PC-3 (cell line): ENCODE measurements at regions not wholly inside any gene's neighbourhood (a gene's known extent, or its start where the extent isn't known, plus 50 kb on each side); places are given as distances from the start of the nearest gene placed in this dataset.

ENCODE experiments used
- ATAC-seq: fragments of 200-7000 bp; cut with Tn5 transposase; 2 replicates; pipeline ENCODE4 v1.9.1; 2020; ENCODE audit warnings: mild to moderate bottlenecking, moderate library complexity
- BruUV-seq: library from RNA; stranded (reverse); fragments of 400-500 nt; replicated peaks from 2 replicates; lab custom pipeline; 2021; lab: Mats Ljungman, UMichigan
- CTCF ChIA-PET: fragments of 300-600 bp; sonication (Branson Sonifier 250); formaldehyde crosslinking; loops from one replicate; lab custom pipeline; 2022; ENCODE audit warnings: antibody characterized with exemption; lab: Charles Lee
- POLR2A ChIA-PET: fragments of 300-600 bp; sonication (Branson Sonifier 250); formaldehyde crosslinking; loops from one replicate; lab custom pipeline; 2022; ENCODE audit warnings: antibody characterized with exemption; ENCODE audit not compliant: unreplicated experiment; lab: Charles Lee
- DNase-seq: peaks from one replicate; pipeline ENCODE4 v3.0.0-alpha.2; 2015
- H2AFZ ChIP-seq: fragments of 300-600 bp; sonication (generic); 2 replicates; pipeline ENCODE4 v1.6.0; 2016; ENCODE audit warnings: antibody characterized with exemption, low read length
- H3F3A ChIP-seq: fragments of 300-600 bp; sonication (generic); one replicate; pipeline ENCODE4 v1.6.0; 2017; ENCODE audit warnings: antibody characterized with exemption, low read length, control low read depth, mild to moderate bottlenecking; ENCODE audit not compliant: unreplicated experiment
- H3K27ac ChIP-seq: fragments of 300-600 bp; sonication (generic); 2 replicates; pipeline ENCODE4 v1.5.1; 2016; ENCODE audit warnings: mild to moderate bottlenecking, low read length
- H3K27me3 ChIP-seq: fragments of 300-600 bp; sonication (generic); 2 replicates; pipeline ENCODE4 v1.6.1; 2016; ENCODE audit warnings: low read length, mixed read lengths
- H3K36me3 ChIP-seq: fragments of 300-600 bp; sonication (generic); 2 replicates; pipeline ENCODE4 v1.6.1; 2016; ENCODE audit warnings: low read depth, mixed run types, low read length, mixed read lengths
- H3K4me1 ChIP-seq: fragments of 300-600 bp; sonication (generic); 2 replicates; pipeline ENCODE4 v1.5.1; 2016; ENCODE audit warnings: low read length; ENCODE audit not compliant: insufficient read depth
- H3K4me2 ChIP-seq: fragments of 300-600 bp; sonication (generic); 2 replicates; pipeline ENCODE4 v1.6.0; 2016; ENCODE audit warnings: low read length
- H3K4me3 ChIP-seq: fragments of 300-600 bp; sonication (generic); 2 replicates; pipeline ENCODE4 v1.5.1; 2016; ENCODE audit warnings: mild to moderate bottlenecking, low read length, mixed read lengths
- H3K79me2 ChIP-seq: fragments of 300-600 bp; sonication (generic); 2 replicates; pipeline ENCODE4 v1.6.1; 2017; ENCODE audit warnings: low read length, mixed read lengths
- H3K9ac ChIP-seq: fragments of 300-600 bp; sonication (generic); 2 replicates; pipeline ENCODE4 v1.6.0; 2016; ENCODE audit warnings: mild to moderate bottlenecking, low read length
- H3K9me2 ChIP-seq: fragments of 300-600 bp; sonication (generic); replicated peaks from 2 replicates; pipeline ENCODE4 v1.6.1; 2016; ENCODE audit warnings: mixed run types, low read length, mixed read lengths
- H3K9me3 ChIP-seq: fragments of 300-600 bp; sonication (generic); 2 replicates; pipeline ENCODE4 v1.6.1; 2016; ENCODE audit warnings: low read length, mixed read lengths
- H4K20me1 ChIP-seq: fragments of 300-600 bp; sonication (generic); 2 replicates; pipeline ENCODE4 v1.6.1; 2016; ENCODE audit warnings: low read length, mixed read lengths
- EZH2 ChIP-seq: fragments of 300-600 bp; sonication (generic); IDR thresholded peaks from one replicate; pipeline ENCODE4 v1.6.1; 2017; ENCODE audit warnings: antibody characterized with exemption, mild to moderate bottlenecking, low read length; ENCODE audit not compliant: unreplicated experiment
- EZH2phosphoT487 ChIP-seq: fragments of 300-600 bp; sonication (generic); IDR thresholded peaks from 2 replicates; pipeline ENCODE4 v1.6.1; 2018; ENCODE audit warnings: mild to moderate bottlenecking, antibody characterized with exemption, low read length, borderline replicate concordance
- intact Hi-C: fragments of 100-400 bp; cut with micrococcal nuclease; formaldehyde crosslinking; loops from 2 replicates; pipeline ENCODE4 v1.9.0; 2023
- TF ChIP-seq, protein P1 (sequence below): fragments of 300-600 bp; sonication (generic); conservative IDR thresholded peaks from 2 replicates; pipeline ENCODE4 v1.5.1; 2017; ENCODE audit warnings: antibody characterized with exemption, low read depth, mild to moderate bottlenecking, low read length

DNA sequence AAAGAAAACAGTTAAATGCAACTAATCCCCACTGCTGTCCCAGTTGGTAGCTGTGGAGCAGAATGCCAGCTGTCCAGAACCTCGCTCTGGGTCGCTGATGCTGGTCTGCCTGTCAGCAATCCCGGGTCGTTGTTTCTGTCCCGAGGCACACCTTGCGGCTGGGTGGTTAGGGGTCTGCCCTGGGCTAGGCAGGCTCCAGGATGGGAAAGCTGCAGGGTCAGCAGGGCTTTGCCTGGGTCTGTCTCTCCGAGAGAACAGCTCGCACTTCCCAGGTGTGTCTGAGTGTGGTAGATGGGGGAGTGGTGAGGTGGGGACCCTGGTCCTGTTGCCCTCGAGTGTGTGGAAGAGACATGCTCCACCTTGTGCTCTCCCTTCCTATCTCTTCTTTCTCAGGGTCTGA is 261.2 kb downstream of the CLIC5 start:
- H3K79me2 ChIP-seq, result no peaks in the 10 kb centered on the region
- H3K9ac ChIP-seq, result no peak overlapping the region
- no peak overlapping the region for H3K4me3 ChIP-seq
- H3K9me3 ChIP-seq, result no peaks in the 10 kb centered on the region
- no peaks in the 10 kb centered on the region for H3K4me1 ChIP-seq
- H3F3A ChIP-seq, result no peaks in the 10 kb centered on the region
- ATAC-seq, result no peak
- DNase-seq, result no peak
- ChIA-PET POLR2A (no interaction called here), CTCF (no interaction called here)
- no peaks in the 10 kb centered on the region for H4K20me1 ChIP-seq
- no peak overlapping the region for H3K4me2 ChIP-seq
- no peak overlapping the region for H2AFZ ChIP-seq
- H3K36me3 ChIP-seq, result no peaks in the 10 kb centered on the region
- no TSS peak for BruUV-seq
- intact Hi-C loops, result no loop called here
- no peaks in the 10 kb centered on the region for H3K9me2 ChIP-seq
- H3K27me3 ChIP-seq, result no peaks in the 10 kb centered on the region; the same call in 1 of the 2 replicates
- TF ChIP-seq, protein P1, sequence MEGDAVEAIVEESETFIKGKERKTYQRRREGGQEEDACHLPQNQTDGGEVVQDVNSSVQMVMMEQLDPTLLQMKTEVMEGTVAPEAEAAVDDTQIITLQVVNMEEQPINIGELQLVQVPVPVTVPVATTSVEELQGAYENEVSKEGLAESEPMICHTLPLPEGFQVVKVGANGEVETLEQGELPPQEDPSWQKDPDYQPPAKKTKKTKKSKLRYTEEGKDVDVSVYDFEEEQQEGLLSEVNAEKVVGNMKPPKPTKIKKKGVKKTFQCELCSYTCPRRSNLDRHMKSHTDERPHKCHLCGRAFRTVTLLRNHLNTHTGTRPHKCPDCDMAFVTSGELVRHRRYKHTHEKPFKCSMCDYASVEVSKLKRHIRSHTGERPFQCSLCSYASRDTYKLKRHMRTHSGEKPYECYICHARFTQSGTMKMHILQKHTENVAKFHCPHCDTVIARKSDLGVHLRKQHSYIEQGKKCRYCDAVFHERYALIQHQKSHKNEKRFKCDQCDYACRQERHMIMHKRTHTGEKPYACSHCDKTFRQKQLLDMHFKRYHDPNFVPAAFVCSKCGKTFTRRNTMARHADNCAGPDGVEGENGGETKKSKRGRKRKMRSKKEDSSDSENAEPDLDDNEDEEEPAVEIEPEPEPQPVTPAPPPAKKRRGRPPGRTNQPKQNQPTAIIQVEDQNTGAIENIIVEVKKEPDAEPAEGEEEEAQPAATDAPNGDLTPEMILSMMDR, result no peak
- TF ChIP-seq EZH2phosphoT487 (no peak), EZH2 (no peak)
- H3K27ac ChIP-seq, result no peak overlapping the region

GRCh38 chr6:45746046-45746445 is 269.6 kb downstream of the CLIC5 start:
- H4K20me1 ChIP-seq, result no peaks in the 10 kb centered on the region
- DNase-seq (peak; percentile 63), ATAC-seq (no peak)
- H3K4me2 ChIP-seq, result 0 out of 2 replicates have a peak overlapping the region, but pooled peaks have one; percentile 12
- no TSS peak for BruUV-seq
- H3K36me3 ChIP-seq, result no peaks in the 10 kb centered on the region
- TF ChIP-seq EZH2 (no peak), EZH2phosphoT487 (no peak)
- TF ChIP-seq, protein P1, result no peak
- H3K4me1 ChIP-seq, result peaks cover 6% of the 10 kb centered on the region; the same call in 1 of the 2 replicates
- H3K79me2 ChIP-seq, result no peaks in the 10 kb centered on the region
- H3K9me3 ChIP-seq, result no peaks in the 10 kb centered on the region
- H3K27me3 ChIP-seq, result no peaks in the 10 kb centered on the region
- H3K9ac ChIP-seq, result no peak overlapping the region
- no peak overlapping the region for H2AFZ ChIP-seq
- no peak overlapping the region for H3K27ac ChIP-seq
- CTCF ChIA-PET, result no interaction called here
- H3F3A ChIP-seq, result no peaks in the 10 kb centered on the region
- intact Hi-C loops, result no loop called here
- POLR2A ChIA-PET, result no interaction called here
- no peaks in the 10 kb centered on the region for H3K9me2 ChIP-seq
- H3K4me3 ChIP-seq, result no peak overlapping the region

DNA sequence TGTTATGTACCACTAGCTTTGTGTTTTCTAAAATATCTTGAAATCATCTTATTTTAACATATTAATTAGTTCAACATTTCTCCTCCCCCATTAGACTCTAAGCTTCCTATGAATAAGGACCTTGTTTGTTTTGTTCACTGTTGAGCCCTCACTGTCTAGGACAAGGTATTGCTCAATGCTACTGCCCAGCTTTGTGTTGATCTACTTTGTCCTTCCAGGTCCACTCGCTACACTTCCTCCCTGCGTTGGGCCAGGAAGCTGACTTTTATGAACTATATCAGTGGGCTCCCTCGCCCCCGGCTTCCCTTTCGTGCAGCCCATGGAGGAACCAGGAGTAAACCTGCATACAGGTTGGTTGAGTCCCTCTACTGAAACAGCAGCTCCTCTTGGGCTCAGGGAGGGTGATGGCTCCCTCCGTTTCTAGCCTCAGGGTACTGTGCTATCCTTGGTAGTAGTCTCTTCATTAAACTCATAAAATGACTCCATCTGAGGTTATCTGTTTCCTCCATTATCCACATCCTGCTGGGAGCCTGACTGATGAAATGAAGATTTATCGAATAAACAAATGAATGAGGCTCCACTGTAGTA is 272.5 kb downstream of the CLIC5 start:
- ChIA-PET POLR2A (no interaction called here), CTCF (no interaction called here)
- no TSS peak for BruUV-seq

More for the DNA sequence above, 272.5 kb downstream of the CLIC5 start:
- intact Hi-C loops, result no loop called here
- no peak for TF ChIP-seq EZH2
- TF ChIP-seq, protein P1, result no peak
- H4K20me1 ChIP-seq, result no peaks in the 10 kb centered on the region
- H3K27ac ChIP-seq, result no peak overlapping the region
- H3K4me1 ChIP-seq, result peaks cover 6% of the 10 kb centered on the region; the same call in 1 of the 2 replicates
- H2AFZ ChIP-seq, result no peak overlapping the region
- ATAC-seq, result no peak
- H3K79me2 ChIP-seq, result no peaks in the 10 kb centered on the region
- H3K4me3 ChIP-seq, result no peak overlapping the region
- no peaks in the 10 kb centered on the region for H3K9me3 ChIP-seq
- H3F3A ChIP-seq, result no peaks in the 10 kb centered on the region
- H3K9me2 ChIP-seq, result no peaks in the 10 kb centered on the region
- no peaks in the 10 kb centered on the region for H3K36me3 ChIP-seq
- no peak for DNase-seq
- H3K4me2 ChIP-seq, result no peak overlapping the region
- no peaks in the 10 kb centered on the region for H3K27me3 ChIP-seq
- no peak overlapping the region for H3K9ac ChIP-seq
